HG02798 (cell line): ENCODE measurements at regions not wholly inside any gene's neighbourhood (a gene's known extent, or its start where the extent isn't known, plus 50 kb on each side); places are given as distances from the start of the nearest gene placed in this dataset.

Experiments
- ATAC-seq: cut with Tn5 transposase; IDR thresholded peaks from one replicate; pipeline ENCODE4 v1.9.1; 2021; ENCODE audit warnings: mild to moderate bottlenecking; ENCODE audit not compliant: unreplicated experiment, poor library complexity

DNA sequence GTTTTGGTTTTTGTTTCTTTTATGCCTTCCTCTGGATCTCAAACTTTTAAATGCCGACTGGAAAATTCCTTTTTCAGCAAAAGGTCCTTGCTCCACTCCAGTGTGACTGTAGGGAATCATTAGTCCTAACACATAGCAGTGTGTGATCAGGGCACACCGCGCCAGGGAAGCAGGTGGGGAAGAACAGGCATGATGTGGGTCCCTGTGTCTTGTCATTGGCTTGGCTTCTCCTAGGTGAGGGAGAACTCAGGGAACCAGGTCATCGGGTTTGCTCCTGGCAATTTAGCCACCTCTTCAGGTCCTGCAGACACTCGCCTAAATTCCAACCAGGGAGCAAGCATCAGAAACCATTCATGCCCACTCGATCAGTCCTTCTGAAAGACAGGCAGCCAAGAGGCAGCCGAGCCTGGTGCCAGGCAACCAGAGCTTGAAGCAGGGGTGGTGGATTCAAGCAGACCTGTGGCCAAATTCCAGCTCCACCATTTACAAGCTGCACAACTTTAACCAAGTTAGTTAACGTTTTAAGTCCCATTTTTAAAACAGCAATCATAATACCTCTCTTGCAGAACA is 514.2 kb downstream of the BNC2 start:
- ATAC-seq: no peak

GRCh38 chr9:16357828-16358227 is 512.6 kb downstream of the BNC2 start:
- ATAC-seq: no peak

- ATAC-seq: no peak
Measured at GRCh38 chr9:16358751-16359150, 511.7 kb downstream of the BNC2 start.
